GM12878 (cell line): ENCODE measurements at regions not wholly inside any gene's neighbourhood (a gene's known extent, or its start where the extent isn't known, plus 50 kb on each side); places are given as distances from the start of the nearest gene placed in this dataset.
"Not testable (repeated sequence)": the region's sequence is repeated elsewhere in the genome, so short reads cannot be mapped to it uniquely, and the experiment has no call there.

Experiments
- ATAC-seq: fragments of 200-7000 bp; cut with Tn5 transposase; 3 replicates; pipeline ENCODE4 v1.9.1; 2020; ENCODE audit warnings: mild to moderate bottlenecking, moderate library complexity
- BruUV-seq: library from RNA; stranded (reverse); fragments of 400-500 nt; replicated peaks from 2 replicates; lab custom pipeline; 2021; lab: Mats Ljungman, UMichigan
- CTCF ChIA-PET: fragments of 300-600 bp; sonication (Branson Sonifier 250); formaldehyde crosslinking; extraction: SDS; loops from one replicate; lab custom pipeline; 2021; ENCODE audit warnings: inconsistent platforms; lab: Yijun Ruan, JAX
- POLR2A ChIA-PET: fragments of 350-600 bp; formaldehyde crosslinking; extraction: SDS; loops from one replicate; lab custom pipeline; 2021; ENCODE audit warnings: inconsistent platforms; lab: Charles Lee
- RAD21 ChIA-PET: fragments of 300-600 bp; sonication (Branson Sonifier 250); formaldehyde crosslinking; loops from one replicate; lab custom pipeline; 2023; ENCODE audit warnings: antibody characterized with exemption; ENCODE audit not compliant: unreplicated experiment; lab: Charles Lee
- SMC1A ChIA-PET: fragments of 300-600 bp; sonication (Branson Sonifier 250); formaldehyde crosslinking; loops from one replicate; lab custom pipeline; 2023; ENCODE audit not compliant: unreplicated experiment, uncharacterized antibody; lab: Charles Lee
- DNase-seq: peaks from one replicate; pipeline ENCODE4 v3.0.0-alpha.2; 2011; ENCODE audit warnings: low read depth, low spot score
- FAIRE-seq: peaks from 3 replicates; lab custom pipeline; 2011; peaks lifted over from hg19 to GRCh38; lab: Jason Lieb, UNC
- H2AFZ ChIP-seq: 2 replicates; pipeline ENCODE4 v1.6.0; 2011; ENCODE audit warnings: low read depth, low read length, control low read depth; ENCODE audit not compliant: control insufficient read depth
- H3K27ac ChIP-seq: 2 replicates; pipeline ENCODE4 v1.5.1; 2011; ENCODE audit warnings: control low read depth; ENCODE audit not compliant: control insufficient read depth, insufficient read depth
- H3K27me3 ChIP-seq, 2 experiments: replicated peaks in 1 of 2; 2 replicates each; pipeline versions ENCODE4 v1.6.0 to v1.6.1; 2011; ENCODE audit warnings: low read length in 1 of 2; ENCODE audit not compliant: control insufficient read depth in 2 of 2, insufficient read depth in 2 of 2
- H3K36me3 ChIP-seq, 2 experiments: 2 replicates each; pipeline ENCODE4 v1.5.1; 2011; ENCODE audit warnings: low read length in 1 of 2; ENCODE audit not compliant: control insufficient read depth in 2 of 2, insufficient read depth in 2 of 2
- H3K4me1 ChIP-seq: 2 replicates; pipeline ENCODE4 v1.6.1; 2011; ENCODE audit warnings: mild to moderate bottlenecking, low read length, moderate library complexity, mixed read lengths; ENCODE audit not compliant: control insufficient read depth, insufficient read depth
- H3K4me2 ChIP-seq: 2 replicates; pipeline ENCODE4 v1.6.0; 2011; ENCODE audit warnings: control low read depth; ENCODE audit not compliant: control insufficient read depth, insufficient read depth
- H3K4me3 ChIP-seq: fragments of 200-600 bp; sonication (generic); 2 replicates; pipeline ENCODE4 v1.5.1; 2016
- H3K79me2 ChIP-seq: 2 replicates; pipeline ENCODE4 v1.6.0; 2011; ENCODE audit warnings: low read length; ENCODE audit not compliant: control insufficient read depth, insufficient read depth
- H3K9ac ChIP-seq: 2 replicates; pipeline ENCODE4 v1.8.0; 2011; ENCODE audit warnings: low read length, control low read depth, mixed read lengths; ENCODE audit not compliant: control insufficient read depth, insufficient read depth
- H3K9me3 ChIP-seq: replicated peaks from 3 replicates; pipeline ENCODE4 v1.5.1; 2011; ENCODE audit warnings: mild to moderate bottlenecking, low read length; ENCODE audit not compliant: control insufficient read depth, insufficient read depth
- H4K20me1 ChIP-seq: 2 replicates; pipeline ENCODE4 v1.6.0; 2011; ENCODE audit not compliant: control insufficient read depth, insufficient read depth
- BMI1 ChIP-seq: fragments of 450-650 bp; IDR thresholded peaks from 2 replicates; pipeline ENCODE4 v1.6.1; 2016; ENCODE audit warnings: mild to moderate bottlenecking, moderate library complexity, borderline replicate concordance
- CEBPZ ChIP-seq: fragments of 150-350 bp; IDR thresholded peaks from 2 replicates; pipeline ENCODE4 v1.6.1; 2016; ENCODE audit warnings: low read depth, low read length
- KLF5 ChIP-seq: fragments of 450-650 bp; IDR thresholded peaks from 2 replicates; pipeline ENCODE4 v1.6.1; 2014; ENCODE audit warnings: mild to moderate bottlenecking; ENCODE audit not compliant: partially characterized antibody
- NFYA ChIP-seq: IDR thresholded peaks from 2 replicates; pipeline ENCODE4 v1.6.1; 2011; ENCODE audit warnings: low read depth, mild to moderate bottlenecking, low read length, improper control_type of control experiment, borderline replicate concordance
- SP1 ChIP-seq: IDR thresholded peaks from one replicate; pipeline ENCODE4 v1.6.1; 2011; ENCODE audit warnings: low read depth, low read length
- WGBS: methylation state at CpG from one replicate; pipeline ENCODE4 v1.1.6; 2016; ENCODE audit warnings: low lambda C conversion rate; ENCODE audit not compliant: insufficient replicate concordance, insufficient coverage; ENCODE audit errors: missing lambda C conversion rate; 5-methylcytosine and 5-hydroxymethylcytosine counted together
- in situ Hi-C: fragments of 300-500 bp; cut with MboI; formaldehyde crosslinking; loops from 9 replicates; pipeline ENCODE4 v1.14.3; 2018; ENCODE audit warnings: mixed read lengths
- intact Hi-C: fragments of 100-400 bp; cut with micrococcal nuclease; formaldehyde crosslinking; loops from one replicate; pipeline ENCODE4 v1.14.2; 2022; ENCODE audit not compliant: unreplicated experiment

- no peak for TF ChIP-seq CEBPZ
- no peak for TF ChIP-seq BMI1
- TF ChIP-seq KLF5: no peak
- no peak for TF ChIP-seq SP1
- no peak for TF ChIP-seq NFYA
- TF ChIP-seq, all 136 proteins: peak for 0
Observed at GRCh38 chr16:22721511-22722100, 92.4 kb upstream of the HS3ST2 start (continued).

DNA sequence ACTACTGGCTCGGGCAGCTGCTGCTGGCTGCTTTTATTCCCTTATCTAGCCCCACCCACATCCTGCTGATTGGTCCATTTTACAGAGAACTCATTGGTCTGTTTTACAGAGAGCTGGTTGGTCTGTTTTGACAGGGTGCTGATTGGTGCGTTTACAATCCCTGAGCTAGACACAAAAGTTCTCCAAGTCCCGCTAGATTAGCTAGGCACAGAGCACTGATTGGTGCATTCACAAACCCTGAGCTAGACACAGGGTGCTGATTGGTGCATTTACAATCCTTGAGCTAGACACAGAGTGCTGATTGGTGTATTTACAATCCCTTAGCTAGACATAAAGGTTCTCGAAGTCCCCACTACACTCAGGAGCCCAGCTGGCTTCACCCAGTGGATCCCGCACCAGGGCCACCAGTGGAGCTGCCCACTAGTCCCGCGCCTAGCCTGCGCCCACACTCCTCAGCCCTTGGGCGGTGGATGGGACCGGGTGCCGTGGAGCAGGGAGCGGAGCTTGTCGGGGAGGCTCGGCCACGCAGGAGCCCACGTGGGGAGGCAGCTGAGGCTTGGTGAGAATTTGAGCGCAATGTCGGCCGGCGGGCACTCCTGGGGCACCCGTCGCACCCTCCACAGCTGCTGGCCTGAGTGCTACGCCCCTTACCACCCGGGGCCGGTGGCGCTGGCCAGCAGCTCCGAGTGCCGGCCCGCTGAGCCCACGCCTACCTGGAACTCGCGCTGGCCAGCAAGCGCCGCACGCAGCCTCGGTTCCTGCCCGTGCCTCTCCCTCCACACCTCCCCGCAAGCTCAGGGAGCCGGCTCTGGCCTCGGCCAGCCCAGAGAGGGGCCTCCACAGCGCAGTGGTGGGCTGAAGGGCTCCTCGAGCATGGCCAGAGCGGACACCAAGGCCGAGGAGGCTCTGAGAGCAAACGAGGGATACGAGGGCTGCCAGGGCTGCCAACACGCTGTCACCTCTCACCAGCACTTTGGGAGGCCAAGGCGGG, 91.1 kb upstream of the HS3ST2 start:
- H3K27ac ChIP-seq, H3K9ac ChIP-seq, H3K36me3 ChIP-seq, H2AFZ ChIP-seq, RAD21 ChIA-PET, H3K4me2 ChIP-seq, CTCF ChIA-PET, H3K27me3 ChIP-seq, SMC1A ChIA-PET, BruUV-seq, FAIRE-seq, intact Hi-C loops, ATAC-seq, H3K79me2 ChIP-seq, POLR2A ChIA-PET, H3K4me1 ChIP-seq, H3K4me3 ChIP-seq, in situ Hi-C loops, DNase-seq, H4K20me1 ChIP-seq, H3K9me3 ChIP-seq: not testable (repeated sequence)
- WGBS: 71% methylated on average over 46 of the region's 48 CpGs
